GM13976 (cell line): ENCODE measurements at regions not wholly inside any gene's neighbourhood (a gene's known extent, or its start where the extent isn't known, plus 50 kb on each side); places are given as distances from the start of the nearest gene placed in this dataset.
A peak's percentile ranks its signal among the peaks of the same experiment; 100 is the strongest.
"Not testable (repeated sequence)": the region's sequence is repeated elsewhere in the genome, so short reads cannot be mapped to it uniquely, and the experiment has no call there.

Source experiments
- DNase-seq: peaks from one replicate; pipeline ENCODE4 v3.0.0; 2012; ENCODE audit warnings: low spot score
- in situ Hi-C: fragments of 300-500 bp; cut with MboI; formaldehyde crosslinking; loops from one replicate; pipeline ENCODE4 v1.12.0; 2022; ENCODE audit warnings: low sequenced_read_pairs, mixed read lengths, inconsistent platforms; ENCODE audit not compliant: unreplicated experiment
- TF ChIP-seq, protein P1 (sequence below): IDR thresholded peaks from 2 replicates; pipeline ENCODE4 v1.5.1; 2012; ENCODE audit warnings: borderline replicate concordance, mild to moderate bottlenecking; ENCODE audit not compliant: insufficient read depth; ENCODE audit errors: extremely low read depth, missing control alignments, control extremely low read depth

DNA sequence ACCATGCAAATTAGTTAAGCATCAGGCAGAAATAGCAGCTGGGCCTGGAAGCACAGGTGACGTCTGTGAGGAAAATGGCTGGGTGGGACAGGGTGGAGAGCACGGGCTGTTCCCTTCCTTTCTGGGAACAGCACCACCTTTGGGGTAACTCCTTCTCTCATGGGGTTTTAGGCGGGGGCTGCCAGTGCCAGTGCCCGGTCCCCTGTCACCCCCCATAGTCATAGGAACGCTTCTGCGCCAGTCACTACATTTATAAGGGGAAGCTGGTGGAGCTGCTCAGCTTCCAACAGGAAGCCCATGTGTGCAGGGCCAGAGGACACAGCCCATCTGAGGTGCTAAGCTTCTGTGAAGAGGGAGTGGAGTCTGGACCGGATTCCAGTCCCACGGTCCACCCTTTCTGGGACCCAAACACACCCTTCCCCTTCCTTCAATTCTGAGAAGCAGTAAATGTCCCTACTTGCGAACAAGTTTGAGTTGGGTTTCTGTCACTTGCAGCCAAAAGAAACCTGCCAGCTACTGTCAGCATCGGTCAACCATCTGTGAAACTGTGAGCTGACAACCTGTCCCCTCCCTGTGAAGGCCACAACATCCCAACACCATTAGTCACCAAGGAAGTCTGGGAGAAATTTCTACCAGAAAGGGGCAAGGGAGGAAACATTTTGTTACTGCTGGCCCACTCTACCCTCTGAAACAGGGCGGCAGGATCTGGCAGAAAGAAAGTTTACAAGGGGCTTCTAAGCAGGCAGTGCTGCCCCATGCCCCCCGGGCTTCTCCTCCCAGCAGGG is 86.0 kb upstream of the AMZ2 start:
- TF ChIP-seq, protein P1, sequence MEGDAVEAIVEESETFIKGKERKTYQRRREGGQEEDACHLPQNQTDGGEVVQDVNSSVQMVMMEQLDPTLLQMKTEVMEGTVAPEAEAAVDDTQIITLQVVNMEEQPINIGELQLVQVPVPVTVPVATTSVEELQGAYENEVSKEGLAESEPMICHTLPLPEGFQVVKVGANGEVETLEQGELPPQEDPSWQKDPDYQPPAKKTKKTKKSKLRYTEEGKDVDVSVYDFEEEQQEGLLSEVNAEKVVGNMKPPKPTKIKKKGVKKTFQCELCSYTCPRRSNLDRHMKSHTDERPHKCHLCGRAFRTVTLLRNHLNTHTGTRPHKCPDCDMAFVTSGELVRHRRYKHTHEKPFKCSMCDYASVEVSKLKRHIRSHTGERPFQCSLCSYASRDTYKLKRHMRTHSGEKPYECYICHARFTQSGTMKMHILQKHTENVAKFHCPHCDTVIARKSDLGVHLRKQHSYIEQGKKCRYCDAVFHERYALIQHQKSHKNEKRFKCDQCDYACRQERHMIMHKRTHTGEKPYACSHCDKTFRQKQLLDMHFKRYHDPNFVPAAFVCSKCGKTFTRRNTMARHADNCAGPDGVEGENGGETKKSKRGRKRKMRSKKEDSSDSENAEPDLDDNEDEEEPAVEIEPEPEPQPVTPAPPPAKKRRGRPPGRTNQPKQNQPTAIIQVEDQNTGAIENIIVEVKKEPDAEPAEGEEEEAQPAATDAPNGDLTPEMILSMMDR: no peak
- in situ Hi-C loops: no loop called here

DNA sequence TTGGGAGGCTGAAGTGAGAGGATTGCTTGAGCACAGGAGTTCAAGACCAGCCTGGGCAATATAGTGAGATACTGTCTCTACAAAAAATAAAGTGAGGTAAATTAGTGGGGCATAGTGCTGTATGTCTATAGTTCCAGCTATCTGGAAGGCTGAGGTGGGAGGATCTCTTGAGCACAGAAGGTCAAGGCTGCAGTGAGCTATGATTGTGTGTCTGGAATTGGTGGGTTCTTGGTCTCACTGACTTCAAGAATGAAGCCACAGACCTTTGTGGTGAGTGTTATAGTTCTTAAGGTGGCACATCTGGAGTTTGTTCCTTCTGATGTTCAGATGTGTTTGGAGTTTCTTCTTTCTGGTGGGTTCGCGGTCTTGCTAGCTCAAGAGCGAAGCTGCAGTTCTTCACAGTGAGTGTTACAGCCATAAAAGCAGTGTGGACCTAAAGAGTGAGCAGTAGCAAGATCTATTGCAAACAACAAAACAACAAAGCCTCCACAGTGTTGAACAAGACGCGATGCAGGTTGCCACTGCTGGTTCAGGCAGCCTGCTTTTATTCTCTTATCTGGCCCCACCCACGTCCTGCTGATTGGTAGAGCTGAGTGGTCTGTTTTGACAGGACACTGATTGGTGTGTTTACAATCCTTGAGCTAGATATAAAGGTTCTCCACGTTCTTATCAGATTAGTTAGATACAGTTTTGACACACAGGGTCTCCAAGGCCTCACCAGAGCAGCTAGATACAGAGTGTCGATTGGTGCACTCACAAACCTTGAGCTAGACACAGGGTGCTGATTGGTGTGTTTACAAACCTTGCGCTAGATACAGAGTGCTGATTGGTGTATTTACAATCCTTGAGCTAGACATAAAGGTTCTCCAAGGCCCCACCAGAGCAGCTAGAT is 79.3 kb upstream of the AMZ2 start:
- in situ Hi-C loops: loop anchor here (5.0 kb wide), 1 partner anchor 94 kb away; no protein-coding TSS in a partner anchor
- DNase-seq: not testable (repeated sequence)

More for the DNA sequence above, 86.0 kb upstream of the AMZ2 start:
- DNase-seq: no peak

DNA sequence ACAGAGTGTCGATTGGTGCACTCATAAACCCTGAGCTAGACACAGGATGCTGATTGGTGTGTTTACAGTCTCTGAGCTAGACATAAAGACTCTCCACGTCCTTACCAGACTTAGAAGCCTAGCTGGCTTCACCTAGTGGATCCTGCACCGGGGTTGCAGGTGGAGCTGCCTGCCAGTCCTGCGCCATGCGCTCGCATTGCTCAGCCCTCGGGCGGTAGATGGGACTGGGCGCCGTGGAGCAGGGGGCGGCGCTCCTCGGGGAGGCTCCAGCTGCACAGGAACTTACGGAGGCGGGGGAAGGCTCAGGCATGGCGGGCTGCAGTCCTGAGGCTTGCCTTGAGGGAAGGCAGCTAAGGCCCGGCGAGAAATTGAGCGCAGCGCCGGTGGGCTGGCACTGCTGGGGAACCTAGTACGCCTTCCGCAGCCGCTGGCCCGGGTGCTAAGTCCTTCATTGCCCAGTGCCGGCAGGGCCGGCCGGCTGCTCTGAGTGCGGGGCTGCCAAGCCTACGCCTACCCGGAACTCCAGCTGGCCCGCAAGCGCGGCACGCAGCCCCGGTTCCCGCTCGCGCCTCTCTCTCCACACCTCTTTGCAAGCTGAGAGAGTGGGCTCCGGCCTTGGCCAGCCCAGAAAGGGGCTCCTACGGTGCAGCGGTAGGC is 78.5 kb upstream of the AMZ2 start:
- in situ Hi-C loops: loop anchor here (5.0 kb wide), 1 partner anchor 93 kb away; no protein-coding TSS in a partner anchor
- DNase-seq: not testable (repeated sequence)

DNA sequence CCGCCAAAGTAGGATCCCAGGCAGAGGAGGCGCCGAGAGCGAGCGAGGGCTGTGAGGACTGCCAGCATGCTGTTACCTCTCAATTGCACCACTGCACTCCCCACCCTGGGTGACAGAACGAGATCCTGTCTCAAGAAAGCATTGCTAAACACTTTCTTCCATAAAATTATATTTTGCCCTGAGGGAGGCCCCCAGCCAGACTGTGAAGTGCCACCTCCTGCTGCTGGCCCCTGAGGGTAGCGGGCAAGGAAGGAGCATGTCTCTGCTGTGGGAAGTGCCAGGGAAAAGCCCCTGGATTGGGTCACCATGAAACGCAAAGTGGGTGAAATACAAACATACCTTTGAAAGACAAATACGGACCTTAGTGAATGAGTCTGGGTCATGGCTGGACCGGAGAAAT is 78.0 kb upstream of the AMZ2 start:
- no peak for DNase-seq
- in situ Hi-C loops: loop anchor here (5.0 kb wide), 1 partner anchor 92 kb away; no protein-coding TSS in a partner anchor
- TF ChIP-seq, protein P1: no peak

DNA sequence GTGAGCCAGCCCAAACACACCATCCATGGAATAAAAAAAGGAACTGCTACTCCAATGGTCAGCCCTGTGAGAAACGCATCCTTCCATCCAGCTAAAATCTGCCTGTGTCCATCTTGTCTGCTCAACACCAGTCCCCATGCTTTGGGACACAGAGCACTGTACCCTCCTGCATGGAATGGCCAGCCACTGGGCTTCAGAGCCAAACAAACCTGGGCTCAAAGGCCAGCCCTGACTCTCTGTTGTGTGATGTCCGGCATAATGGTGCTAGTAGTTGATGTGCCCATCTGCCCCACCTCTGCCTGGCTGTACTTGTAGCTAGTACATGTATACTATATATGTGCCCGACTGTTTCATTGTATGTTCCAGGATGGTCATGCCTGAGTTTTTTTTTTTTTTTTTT is 77.6 kb upstream of the AMZ2 start:
- in situ Hi-C loops: no loop called here
- DNase-seq: no peak
- TF ChIP-seq, protein P1: no peak

DNA sequence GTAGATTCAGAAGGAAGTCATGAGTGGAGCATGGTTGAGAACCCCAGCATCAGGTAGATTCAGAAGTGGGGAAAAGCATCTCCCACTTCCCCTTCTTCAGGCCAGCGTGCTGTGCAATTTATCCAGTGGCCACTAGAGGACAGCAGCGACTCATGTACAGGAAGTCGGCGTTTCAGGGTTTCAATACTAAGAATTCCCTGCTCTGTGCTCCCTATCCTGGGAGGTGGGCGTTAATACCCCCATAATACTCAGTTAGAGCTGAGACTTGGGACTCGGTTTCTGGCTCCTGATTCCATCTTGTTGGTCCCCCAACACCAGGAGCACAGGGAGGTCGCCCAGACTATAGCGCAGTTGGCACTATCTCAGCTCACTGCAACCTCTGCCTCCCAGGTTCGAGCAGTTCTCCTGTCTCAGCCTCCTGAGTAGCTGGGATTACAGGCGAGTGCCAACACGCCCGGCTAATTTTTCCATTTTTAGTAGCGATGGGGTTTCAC is 75.3 kb upstream of the AMZ2 start:
- TF ChIP-seq, protein P1: peak; percentile 94
- DNase-seq: no peak
- in situ Hi-C loops: no loop called here

DNA sequence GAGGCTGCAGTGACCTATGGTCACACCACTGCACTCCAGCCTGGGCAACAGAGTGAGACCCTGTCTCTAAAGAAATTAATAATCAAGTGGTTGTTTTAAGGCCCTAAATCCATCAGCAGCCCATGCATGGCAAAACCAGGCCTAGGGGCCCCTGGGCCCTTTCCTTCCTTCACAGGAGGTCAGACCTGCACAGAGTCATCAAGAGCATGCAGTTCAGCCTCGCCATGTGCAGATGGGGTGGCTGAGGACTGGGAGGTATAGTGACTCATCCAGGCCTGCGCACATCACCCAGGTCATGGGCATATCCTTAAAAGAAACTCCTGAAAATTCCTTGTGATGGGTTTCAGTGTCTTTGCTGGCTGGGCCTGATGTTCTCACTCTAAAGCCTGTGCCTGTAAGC is 72.4 kb upstream of the AMZ2 start:
- TF ChIP-seq, protein P1: no peak
- in situ Hi-C loops: no loop called here
- no peak for DNase-seq
